PC-9 (cell line): ENCODE measurements at regions not wholly inside any gene's neighbourhood (a gene's known extent, or its start where the extent isn't known, plus 50 kb on each side); places are given as distances from the start of the nearest gene placed in this dataset.

Source experiments
- EZH2 ChIP-seq: fragments of 200-600 bp; sonication (generic); IDR thresholded peaks from 2 replicates; pipeline ENCODE4 v1.8.0; 2017; ENCODE audit warnings: antibody characterized with exemption, low read depth
- TF ChIP-seq, protein P1 (sequence below): fragments of 200-600 bp; sonication (generic); conservative IDR thresholded peaks from 2 replicates; pipeline ENCODE4 v1.6.1; 2017; ENCODE audit warnings: mixed run types, antibody characterized with exemption, mild to moderate bottlenecking, moderate library complexity

DNA sequence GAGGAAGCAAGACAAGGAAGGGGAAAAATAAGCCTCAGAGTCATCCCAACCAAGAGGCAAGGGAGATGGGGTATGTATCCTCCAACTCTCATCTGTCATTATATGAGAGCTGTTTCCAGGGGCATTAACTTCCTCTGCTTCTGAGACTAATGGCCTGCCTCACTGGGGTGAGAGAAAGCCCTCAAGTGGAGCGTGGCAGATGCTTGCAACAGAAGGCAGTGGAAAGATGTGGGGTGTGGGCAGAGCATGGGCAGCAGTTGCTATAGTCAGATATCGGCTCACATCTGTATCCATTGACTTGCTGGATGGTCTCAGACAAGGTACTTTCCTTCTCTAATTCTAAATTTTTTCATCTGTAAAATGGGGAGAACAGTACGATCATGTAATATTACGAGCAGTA, 81.7 kb upstream of the PLCL2 start:
- TF ChIP-seq, protein P1, sequence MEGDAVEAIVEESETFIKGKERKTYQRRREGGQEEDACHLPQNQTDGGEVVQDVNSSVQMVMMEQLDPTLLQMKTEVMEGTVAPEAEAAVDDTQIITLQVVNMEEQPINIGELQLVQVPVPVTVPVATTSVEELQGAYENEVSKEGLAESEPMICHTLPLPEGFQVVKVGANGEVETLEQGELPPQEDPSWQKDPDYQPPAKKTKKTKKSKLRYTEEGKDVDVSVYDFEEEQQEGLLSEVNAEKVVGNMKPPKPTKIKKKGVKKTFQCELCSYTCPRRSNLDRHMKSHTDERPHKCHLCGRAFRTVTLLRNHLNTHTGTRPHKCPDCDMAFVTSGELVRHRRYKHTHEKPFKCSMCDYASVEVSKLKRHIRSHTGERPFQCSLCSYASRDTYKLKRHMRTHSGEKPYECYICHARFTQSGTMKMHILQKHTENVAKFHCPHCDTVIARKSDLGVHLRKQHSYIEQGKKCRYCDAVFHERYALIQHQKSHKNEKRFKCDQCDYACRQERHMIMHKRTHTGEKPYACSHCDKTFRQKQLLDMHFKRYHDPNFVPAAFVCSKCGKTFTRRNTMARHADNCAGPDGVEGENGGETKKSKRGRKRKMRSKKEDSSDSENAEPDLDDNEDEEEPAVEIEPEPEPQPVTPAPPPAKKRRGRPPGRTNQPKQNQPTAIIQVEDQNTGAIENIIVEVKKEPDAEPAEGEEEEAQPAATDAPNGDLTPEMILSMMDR, result no peak
- TF ChIP-seq EZH2, result no peak
